Pons (tissue), 1 donor: ENCODE measurements at regions not wholly inside any gene's neighbourhood (a gene's known extent, or its start where the extent isn't known, plus 50 kb on each side); places are given as distances from the start of the nearest gene placed in this dataset.
"Not testable (repeated sequence)": the region's sequence is repeated elsewhere in the genome, so short reads cannot be mapped to it uniquely, and the experiment has no call there.

ENCODE experiments used
- DNase-seq: peaks from one replicate; pipeline ENCODE4 v3.0.0-alpha.2; 2016; ENCODE audit warnings: low spot score

DNA sequence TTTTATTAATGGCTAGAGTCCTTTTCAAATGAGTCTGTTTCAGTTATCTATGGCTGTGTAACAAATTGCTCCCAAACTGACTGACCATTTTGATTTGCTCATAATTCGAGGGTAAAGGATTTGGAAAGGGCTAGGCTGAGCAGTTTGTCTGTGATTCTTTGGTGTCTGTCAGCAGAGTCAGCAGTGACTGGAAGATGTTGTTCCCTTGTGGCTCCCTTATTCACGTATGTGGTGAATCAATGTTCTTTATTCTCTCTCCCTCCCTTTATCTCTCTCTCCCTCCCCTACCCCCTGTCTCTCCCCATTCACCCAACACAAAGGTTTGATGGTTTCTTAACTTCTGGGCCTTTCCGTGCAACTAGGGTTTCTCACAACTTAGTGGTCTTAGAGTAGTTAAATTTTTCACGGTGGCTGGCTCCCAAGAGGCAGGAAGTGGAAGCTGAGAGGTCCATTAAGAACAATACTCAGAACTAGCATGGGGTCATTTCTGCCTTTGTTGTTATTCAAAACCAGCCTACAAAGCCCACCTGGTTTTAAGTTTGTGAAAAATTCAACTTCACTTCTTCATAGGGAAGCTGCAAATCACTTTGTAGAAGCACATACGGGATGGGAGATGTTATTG lies 772.5 kb upstream of the SLITRK1 start:
- DNase-seq = no peak

DNA sequence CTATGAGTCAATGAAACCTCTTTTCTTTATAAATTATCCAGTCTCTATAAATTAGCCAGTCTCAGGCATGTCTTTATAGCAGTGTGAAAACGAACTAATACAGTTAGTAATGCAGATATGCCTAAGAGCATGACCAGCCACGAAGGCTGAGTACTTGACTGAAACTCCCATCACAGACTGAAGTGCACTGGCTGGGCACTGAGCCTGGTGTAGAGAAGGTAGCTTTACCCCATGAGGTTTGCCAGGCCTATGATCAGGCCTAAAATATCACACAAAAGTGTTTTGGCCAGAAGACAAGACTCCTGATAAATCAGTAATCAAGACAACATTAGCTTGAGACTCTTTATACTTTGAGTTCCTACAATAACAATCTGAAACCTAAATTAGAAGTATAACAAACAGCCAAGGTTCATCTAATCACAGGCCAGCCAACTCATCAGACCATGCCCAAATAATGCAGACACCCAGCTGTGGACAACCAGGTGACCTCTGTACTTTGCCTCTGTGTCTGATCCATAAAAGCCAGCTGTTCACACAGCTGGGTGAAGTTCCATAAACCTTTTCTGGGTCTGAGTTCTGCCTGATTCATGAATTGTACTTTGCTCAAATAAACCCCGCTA lies 771.8 kb upstream of the SLITRK1 start:
- no peak for DNase-seq

DNA sequence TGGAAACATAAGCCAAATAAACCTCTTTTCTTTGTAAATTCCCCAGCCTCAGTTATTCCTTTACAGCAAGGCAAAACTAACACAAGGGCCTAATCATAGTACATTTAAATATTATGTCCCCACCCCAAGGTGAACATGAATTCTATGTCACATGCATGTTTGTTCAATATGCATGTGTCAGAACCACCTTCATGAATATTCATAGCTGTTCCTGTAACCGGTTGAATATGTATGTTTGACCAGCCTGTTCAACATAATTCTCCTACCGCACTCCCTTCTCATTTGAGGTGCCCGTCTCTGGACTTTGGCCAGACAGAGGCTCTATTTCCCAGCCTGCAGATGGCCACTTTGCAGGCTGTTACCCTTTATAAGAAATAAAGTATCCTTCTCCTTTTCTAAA lies 769.4 kb upstream of the SLITRK1 start:
- DNase-seq = no peak

DNA sequence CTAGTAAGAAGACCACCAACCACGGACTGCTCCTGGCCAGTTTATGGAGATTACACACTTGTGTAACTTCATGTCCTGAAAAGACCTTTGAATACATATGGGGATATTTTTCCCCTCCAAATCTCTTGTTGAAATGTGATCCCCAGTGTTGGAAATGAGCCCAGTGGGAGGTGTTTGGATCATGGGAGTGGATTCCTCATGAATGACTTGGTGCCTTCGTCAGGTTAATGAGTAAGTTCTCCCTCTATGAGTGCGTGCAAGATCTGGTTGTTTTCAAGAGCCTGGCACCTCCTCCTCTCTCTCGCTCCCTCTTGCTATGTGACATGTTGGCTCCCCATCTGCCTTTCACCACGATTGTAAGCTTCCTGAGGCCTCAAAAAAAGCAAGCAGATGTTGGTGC lies 769.0 kb upstream of the SLITRK1 start:
- no peak for DNase-seq

GRCh38 chr13:84649853-84650252 lies 767.6 kb upstream of the SLITRK1 start:
- no peak for DNase-seq

DNA sequence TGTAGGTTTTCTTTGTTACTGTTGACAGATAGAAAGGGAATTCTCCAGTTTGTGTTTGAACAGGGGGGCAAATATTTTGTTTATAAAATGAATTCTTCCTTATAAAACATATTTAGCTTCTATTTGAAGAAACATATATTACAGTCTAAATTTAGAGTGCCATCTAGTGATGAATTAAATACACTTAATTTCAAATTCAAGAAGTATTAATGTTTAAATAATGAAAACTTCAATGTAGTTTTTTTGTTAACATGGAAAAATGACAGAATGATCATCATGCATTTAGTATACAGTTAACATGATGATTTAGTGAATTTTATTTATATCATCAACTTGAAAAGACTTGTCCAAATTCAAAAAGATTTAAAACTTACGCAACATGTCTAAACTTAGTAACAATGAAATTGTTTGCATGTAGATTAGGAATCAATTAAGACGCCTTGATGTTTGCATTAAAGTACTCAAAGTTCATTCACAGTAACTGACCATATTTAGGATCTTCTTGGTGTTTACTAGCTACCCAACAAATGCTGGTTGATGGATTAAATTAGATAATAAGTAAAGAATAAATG lies 765.9 kb upstream of the SLITRK1 start:
- no peak for DNase-seq

- no peak for DNase-seq
Measured at GRCh38 chr13:84646957-84647356, 764.7 kb upstream of the SLITRK1 start.

- no peak for DNase-seq
Measured at GRCh38 chr13:84645196-84646012, 763.1 kb upstream of the SLITRK1 start.

DNA sequence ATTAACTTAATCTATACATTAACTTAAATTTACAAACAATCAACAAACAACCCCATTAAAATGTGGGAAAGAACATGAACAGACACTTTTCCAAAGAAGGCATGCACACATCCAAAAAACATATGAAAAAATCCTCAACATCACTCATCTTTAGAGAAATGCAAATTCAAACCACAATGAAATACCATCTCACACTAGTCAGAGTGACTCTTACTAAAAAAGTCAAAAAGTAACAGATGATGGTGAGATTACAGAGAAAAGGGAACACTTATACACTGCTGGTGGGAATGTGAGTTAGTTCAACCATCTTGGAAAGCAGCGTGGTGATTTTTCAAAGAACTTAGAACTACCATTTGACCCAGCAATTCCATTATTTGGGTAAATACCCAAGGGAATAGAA lies 759.2 kb upstream of the SLITRK1 start:
- no peak for DNase-seq

DNA sequence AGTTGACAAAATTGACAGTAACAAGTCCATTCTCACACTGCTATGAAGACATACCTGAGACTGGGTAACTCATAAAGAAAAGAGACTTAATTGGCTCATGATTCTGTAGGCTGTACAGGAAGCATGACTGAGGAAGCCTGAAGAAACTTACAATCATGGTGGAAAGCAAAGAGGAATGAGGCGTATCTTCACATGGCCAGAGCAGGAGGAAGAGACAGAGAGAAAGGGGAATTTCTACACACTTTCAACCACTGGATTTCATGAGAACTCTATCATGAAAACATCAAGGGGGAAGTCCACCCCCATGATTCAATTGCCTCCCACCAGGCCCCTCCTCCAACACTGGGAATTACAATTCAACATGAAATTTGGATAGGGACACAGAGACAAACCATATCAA lies 758.4 kb upstream of the SLITRK1 start:
- no peak for DNase-seq

DNA sequence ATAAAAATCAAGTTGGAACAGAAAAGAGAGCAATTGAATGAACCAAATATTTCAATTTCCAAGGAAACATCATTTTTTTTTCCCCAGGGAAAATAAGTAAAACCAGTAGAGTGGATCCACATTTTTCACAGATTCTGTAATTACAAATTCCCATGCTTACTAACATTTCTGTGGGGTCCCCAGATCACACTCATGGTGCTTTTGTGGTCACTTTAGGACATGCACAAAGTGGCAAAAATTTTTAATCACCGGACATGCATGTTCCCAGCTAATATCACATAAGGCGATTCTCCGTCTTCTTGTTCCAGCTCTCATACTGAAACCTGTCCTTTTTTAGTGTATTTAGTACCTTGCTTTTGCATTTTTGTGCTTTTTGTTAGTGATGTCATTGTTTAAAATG lies 748.2 kb upstream of the SLITRK1 start:
- no peak for DNase-seq

DNA sequence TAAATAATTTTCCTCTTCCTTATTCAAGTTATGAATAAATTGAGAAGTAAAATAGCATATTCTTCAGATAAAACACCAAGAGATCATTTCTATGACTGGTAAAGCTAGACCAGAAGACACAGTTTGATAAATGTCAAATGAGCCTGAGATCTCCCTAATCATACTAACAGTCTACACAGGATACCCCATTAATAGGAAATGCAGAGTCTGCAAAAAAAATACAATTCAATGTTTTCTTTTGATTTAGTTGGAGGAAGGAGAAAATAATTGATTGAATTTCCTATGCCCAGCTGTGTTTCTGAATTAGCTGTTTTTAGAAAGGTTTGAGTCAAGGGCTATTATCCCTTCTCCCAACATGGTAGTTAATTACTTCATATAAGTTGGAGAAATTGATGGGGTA lies 734.6 kb upstream of the SLITRK1 start:
- DNase-seq = no peak

GRCh38 chr13:84609716-84610115 lies 727.4 kb upstream of the SLITRK1 start:
- DNase-seq = no peak

- no peak for DNase-seq
Measured at GRCh38 chr13:84607261-84608013, 725.2 kb upstream of the SLITRK1 start.

DNA sequence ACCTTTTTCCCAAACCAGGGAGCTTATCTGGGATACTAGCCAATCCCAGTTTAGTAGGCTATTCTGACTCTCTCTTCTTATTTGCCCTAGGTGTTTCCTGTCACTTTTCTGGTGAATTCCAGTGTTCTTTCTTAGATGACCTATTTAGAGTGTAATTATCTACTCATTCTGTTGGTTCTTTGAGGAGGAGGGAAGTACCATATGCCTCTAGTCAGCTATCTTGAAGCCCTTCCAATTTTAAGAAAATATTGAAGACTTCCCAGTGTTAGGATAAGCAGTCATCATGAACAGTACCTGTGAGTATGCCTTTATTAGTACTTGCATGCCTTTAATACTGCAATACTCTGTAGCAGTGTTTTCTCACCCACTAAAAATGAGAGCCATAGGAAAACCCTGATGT lies 724.3 kb upstream of the SLITRK1 start:
- no peak for DNase-seq

GRCh38 chr13:84605927-84606326 lies 723.7 kb upstream of the SLITRK1 start:
- DNase-seq = no peak

- no peak for DNase-seq
Measured at GRCh38 chr13:84591444-84591843, 709.2 kb upstream of the SLITRK1 start.

- no peak for DNase-seq
Measured at GRCh38 chr13:84590663-84591062, 708.4 kb upstream of the SLITRK1 start.

DNA sequence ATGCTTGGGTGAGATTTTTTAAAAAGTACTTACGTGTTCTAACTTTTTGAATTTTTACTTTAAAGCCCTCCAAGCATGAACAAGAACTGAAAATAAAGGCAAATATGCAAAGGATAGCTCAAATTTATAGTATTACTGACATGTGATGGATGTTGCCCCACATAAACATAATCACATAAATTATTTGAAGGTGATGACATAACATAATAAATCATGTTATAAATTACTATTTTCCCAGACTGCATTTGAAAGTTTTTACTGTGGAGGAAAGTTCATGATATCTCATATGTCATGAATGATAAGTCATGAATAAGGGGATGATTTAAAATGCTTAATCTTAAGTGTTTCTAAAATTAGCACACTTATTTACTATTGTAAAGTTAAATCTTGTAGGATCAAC lies 705.7 kb upstream of the SLITRK1 start:
- DNase-seq = no peak

DNA sequence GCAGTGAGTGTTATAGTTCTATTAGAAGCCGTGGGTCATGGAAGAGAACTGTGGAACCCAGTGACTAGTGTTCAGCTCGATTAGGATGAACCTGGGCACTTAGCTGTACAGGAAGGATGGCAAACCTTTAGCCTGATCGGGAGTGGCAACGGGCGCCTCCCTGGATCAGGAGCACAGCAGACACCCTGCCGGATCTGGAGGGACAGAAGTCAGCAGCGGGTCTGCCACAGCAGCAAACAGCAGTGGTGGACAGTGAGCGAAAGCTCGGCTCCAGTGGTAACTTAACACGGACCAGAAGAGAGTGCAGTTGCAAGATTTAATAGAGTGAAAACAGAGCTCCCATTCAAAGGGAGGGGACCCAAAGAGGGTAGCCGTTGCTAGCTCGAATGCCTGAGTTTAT lies 697.6 kb upstream of the SLITRK1 start:
- not testable (repeated sequence) for DNase-seq

DNA sequence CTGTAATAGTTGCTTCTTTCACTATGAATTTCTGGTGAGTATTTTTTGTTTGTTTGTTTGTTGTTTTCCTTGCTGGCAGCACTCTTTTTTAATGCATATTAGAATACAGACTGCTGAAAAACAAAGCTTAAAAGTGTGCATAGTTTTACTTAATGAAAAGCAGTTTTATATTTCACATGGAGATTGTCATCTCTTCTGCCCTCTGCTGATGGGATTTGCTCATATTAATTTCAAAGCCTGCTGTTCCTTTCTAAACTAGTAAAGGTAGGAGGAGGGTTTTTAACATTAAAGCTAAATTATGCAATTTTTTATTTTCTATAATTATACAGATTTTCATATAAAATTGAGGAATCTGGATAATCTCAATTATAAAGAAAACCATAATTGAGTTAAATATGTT lies 692.6 kb upstream of the SLITRK1 start:
- peak; percentile 16 for DNase-seq

- DNase-seq = no peak
Measured at GRCh38 chr13:84571264-84571663, 689.0 kb upstream of the SLITRK1 start.
